ENCODE measurements at regions not wholly inside any gene's neighbourhood (a gene's known extent, or its start where the extent isn't known, plus 50 kb on each side); places are given as distances from the start of the nearest gene placed in this dataset.

DNA sequence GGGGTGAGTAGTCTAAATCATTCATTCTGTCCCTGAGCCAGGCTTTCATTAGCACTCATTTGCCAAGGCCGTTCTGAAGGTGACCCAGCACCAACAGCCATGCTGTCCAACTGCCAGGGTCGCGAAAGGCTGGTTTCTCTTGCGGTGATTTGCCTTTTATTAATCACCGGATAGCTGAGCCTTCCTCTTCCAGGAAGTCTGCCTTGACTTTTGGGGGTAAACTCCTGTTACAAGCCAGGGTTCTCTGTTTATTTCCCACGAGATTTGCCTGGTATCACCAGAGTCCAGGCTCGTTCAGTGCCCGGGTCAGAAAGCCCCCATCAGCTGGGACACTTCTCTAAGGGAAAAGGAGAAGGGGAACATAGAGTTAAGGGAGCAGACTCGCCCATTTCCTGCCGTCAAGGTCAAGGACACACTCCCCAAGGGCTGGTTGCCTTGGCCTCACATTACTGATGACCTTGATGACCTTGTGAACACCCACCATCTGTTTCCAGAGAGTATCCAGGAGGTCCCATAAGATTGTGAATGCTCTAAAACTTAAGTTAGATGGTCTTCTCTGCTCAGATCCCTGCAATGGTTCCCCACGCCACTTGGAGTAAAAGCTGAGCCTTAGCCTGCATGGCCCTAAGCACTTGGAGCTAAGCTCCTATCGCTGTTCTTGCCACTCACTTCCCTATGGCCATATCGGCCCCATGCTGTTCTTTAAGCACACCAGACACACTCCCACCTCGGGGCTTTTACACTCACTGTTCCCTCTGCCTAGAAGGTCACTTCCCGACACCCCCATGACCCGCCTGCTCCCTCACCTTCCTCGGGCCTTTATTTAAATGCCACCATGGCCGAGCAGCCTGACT lies 96.0 kb upstream of the EPCAM start:
- H3K27me3 Mint-ChIP-seq (ENCODE audit: low read depth in 2 of 2), result peaks cover 0 to 3% of the 10 kb centered on the region in 2 donors
- intact Hi-C loops (cut with micrococcal nuclease), result no loop called here
- Histone ChIP-seq H3K9me3 (ENCODE audit: control insufficient read depth, insufficient read depth, low read length) (no peaks in the 10 kb centered on the region), H3K27me3 (ENCODE audit: control insufficient read depth, insufficient read depth, low read length) (no peaks in the 10 kb centered on the region), H3K4me3 (ENCODE audit: low read length) (no peak overlapping the region), H3K36me3 (ENCODE audit: control insufficient read depth, insufficient read depth, low read length) (no peaks in the 10 kb centered on the region), H3K27ac (ENCODE audit: low read length) (no peak overlapping the region), H3K4me1 (ENCODE audit: control insufficient read depth, insufficient read depth, low read length) (peaks cover 20% of the 10 kb centered on the region)
- ATAC-seq (no peak), DNase-seq (no peak)
- peak overlapping the region in 1 of 2 donors; percentile 83 for H3K27ac Mint-ChIP-seq
- peak overlapping the region; percentile 79 for H3K4me3 Mint-ChIP-seq
- WGBS (ENCODE audit: insufficient coverage), result 76% methylated on average over 18 of the region's 18 CpGs
- no peaks in the 10 kb centered on the region for H3K9me3 Mint-ChIP-seq
- peaks cover 0 to 18% of the 10 kb centered on the region in 2 donors for H3K4me1 Mint-ChIP-seq
- TF ChIP-seq, protein P1, sequence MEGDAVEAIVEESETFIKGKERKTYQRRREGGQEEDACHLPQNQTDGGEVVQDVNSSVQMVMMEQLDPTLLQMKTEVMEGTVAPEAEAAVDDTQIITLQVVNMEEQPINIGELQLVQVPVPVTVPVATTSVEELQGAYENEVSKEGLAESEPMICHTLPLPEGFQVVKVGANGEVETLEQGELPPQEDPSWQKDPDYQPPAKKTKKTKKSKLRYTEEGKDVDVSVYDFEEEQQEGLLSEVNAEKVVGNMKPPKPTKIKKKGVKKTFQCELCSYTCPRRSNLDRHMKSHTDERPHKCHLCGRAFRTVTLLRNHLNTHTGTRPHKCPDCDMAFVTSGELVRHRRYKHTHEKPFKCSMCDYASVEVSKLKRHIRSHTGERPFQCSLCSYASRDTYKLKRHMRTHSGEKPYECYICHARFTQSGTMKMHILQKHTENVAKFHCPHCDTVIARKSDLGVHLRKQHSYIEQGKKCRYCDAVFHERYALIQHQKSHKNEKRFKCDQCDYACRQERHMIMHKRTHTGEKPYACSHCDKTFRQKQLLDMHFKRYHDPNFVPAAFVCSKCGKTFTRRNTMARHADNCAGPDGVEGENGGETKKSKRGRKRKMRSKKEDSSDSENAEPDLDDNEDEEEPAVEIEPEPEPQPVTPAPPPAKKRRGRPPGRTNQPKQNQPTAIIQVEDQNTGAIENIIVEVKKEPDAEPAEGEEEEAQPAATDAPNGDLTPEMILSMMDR (IDR thresholded peaks at IDR 0.05), result no peak
- no peaks in the 10 kb centered on the region for H3K36me3 Mint-ChIP-seq

DNA sequence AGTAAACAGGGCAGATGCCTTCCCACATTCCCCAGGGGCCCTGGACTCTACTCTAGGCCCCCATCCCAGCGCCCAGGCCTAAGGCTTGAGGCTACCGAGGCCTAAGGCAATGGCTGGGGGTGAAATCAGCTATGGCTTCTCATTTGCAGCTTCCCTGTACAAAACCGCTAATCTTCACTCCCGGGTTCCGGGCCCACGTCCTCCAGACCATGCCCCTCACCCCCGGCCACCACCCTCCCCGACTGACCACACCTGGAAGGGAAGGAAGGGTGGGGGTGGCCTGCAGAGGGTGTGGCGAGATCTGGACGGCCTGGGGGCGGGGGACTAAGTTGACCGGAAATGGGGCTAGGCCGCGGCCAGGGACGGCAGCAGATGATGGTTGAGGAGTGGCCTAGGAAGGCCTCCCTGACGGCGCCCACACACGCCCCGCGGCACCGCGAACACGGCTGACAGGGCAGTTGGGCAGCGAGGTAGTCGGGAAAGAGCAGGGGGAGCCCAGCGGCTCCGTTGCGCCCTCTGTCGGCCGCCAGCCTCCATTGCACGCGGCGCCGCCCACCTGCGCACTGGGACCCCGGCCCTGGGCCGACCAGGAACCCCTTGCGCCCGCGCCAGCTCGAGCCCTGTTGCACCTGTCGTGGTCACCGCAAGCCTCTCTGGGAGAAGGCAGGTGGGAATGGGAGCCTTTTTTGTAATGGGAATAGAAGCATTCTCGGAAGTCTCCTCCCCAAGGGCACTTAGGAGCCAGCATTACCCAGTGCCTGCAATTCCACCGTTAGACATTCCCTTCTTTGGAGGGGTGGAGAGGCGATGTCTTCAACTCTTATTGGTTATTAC lies 95.9 kb upstream of the CALM2 start:
- Histone ChIP-seq H3K9me3 (ENCODE audit: control insufficient read depth, insufficient read depth, low read length) (no peaks in the 10 kb centered on the region), H3K4me3 (ENCODE audit: low read length) (peak overlapping the region; percentile 35), H3K27ac (ENCODE audit: low read length) (peak overlapping the region; percentile 23), H3K36me3 (ENCODE audit: control insufficient read depth, insufficient read depth, low read length) (no peaks in the 10 kb centered on the region), H3K27me3 (ENCODE audit: control insufficient read depth, insufficient read depth, low read length) (no peaks in the 10 kb centered on the region), H3K4me1 (ENCODE audit: control insufficient read depth, insufficient read depth, low read length) (peaks cover 20% of the 10 kb centered on the region)
- Mint-ChIP-seq H3K9me3 (no peaks in the 10 kb centered on the region), H3K36me3 (no peaks in the 10 kb centered on the region), H3K27me3 (ENCODE audit: low read depth in 2 of 2) (peaks cover 0 to 3% of the 10 kb centered on the region in 2 donors), H3K4me3 (peak overlapping the region; percentile 79), H3K4me1 (peaks cover 0 to 18% of the 10 kb centered on the region in 2 donors), H3K27ac (peak overlapping the region in 1 of 2 donors; percentile 83)
- WGBS (ENCODE audit: insufficient coverage), result 12% methylated on average over 45 of the region's 46 CpGs
- DNase-seq (peak; percentile 64 to 71), ATAC-seq (peak; percentile 86 to 96 (median 95))
- intact Hi-C loops (cut with micrococcal nuclease), result no loop called here
- TF ChIP-seq, protein P1 (IDR thresholded peaks at IDR 0.05), result peak; percentile 99

DNA sequence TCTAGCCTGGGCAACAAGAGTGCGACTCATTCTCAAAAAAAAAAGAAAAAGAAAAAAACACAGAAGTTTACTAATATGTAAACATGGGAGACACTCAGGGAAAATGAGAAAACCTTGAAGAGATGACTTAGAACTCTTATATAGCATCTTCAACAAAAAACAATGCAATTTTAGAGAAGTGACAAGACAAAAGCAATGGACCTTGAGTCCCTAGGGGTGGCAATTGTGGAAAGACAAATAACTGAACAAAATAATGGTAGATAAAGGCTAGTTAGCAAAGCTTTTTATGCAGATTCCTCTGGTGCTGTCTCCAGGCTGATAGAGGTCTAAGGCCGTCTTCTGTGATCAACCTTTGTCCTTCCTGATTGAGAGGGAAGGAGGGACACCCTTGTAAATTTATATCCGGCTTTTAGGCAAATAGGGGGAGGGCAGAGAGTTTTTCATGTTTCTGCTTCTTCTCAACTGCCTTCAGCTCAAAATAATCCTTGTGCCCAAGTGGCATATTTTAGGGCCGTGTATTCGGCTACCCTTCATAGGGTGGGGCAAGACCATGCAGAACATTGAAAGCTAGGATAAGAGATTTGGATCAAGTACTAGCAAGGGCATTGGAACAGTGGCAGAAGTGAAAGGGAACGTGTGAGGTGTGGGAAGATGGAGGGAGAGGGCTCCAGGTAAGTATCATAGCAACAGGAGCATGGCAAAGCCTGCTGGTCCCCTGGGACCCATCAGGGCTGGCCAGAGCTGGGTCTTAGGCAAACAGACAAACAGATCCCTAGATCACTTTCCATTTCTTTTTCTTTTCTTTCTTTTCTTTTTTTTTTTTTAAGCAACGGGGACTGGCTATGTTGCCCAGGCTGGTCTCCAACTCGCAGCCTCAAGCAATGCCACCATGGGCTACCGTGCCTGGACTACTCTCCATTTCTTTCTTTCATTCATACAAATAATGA lies 95.0 kb upstream of the CALM2 start:
- Mint-ChIP-seq H3K9me3 (no peaks in the 10 kb centered on the region), H3K4me3 (peak overlapping the region; percentile 62), H3K27me3 (ENCODE audit: low read depth in 2 of 2) (peaks cover 0 to 3% of the 10 kb centered on the region in 2 donors), H3K4me1 (peaks cover 0 to 18% of the 10 kb centered on the region in 2 donors), H3K27ac (peak overlapping the region; percentile 44 to 83), H3K36me3 (no peaks in the 10 kb centered on the region)
- Histone ChIP-seq H3K4me1 (ENCODE audit: control insufficient read depth, insufficient read depth, low read length) (peaks cover 20% of the 10 kb centered on the region), H3K27me3 (ENCODE audit: control insufficient read depth, insufficient read depth, low read length) (no peaks in the 10 kb centered on the region), H3K4me3 (ENCODE audit: low read length) (no peak overlapping the region), H3K27ac (ENCODE audit: low read length) (peak overlapping the region; percentile 23), H3K9me3 (ENCODE audit: control insufficient read depth, insufficient read depth, low read length) (no peaks in the 10 kb centered on the region), H3K36me3 (ENCODE audit: control insufficient read depth, insufficient read depth, low read length) (no peaks in the 10 kb centered on the region)
- TF ChIP-seq, protein P1 (IDR thresholded peaks at IDR 0.05), result no peak
- ATAC-seq, result no peak
- intact Hi-C loops (cut with micrococcal nuclease), result no loop called here
- DNase-seq, result no peak
- WGBS (ENCODE audit: insufficient coverage), result 84% methylated on average over 7 of the region's 9 CpGs
